Spinal cord (tissue), 9 donors: ENCODE measurements at regions not wholly inside any gene's neighbourhood (a gene's known extent, or its start where the extent isn't known, plus 50 kb on each side); places are given as distances from the start of the nearest gene placed in this dataset.

Experiments
- DNase-seq, 6 donors: peaks; one replicate each; pipeline versions ENCODE4 v3.0.0 to v3.0.0-alpha.2; 2013 to 2015; ENCODE audit warnings: low spot score in 6 of 6, low read depth in 4 of 6
- H3K27ac ChIP-seq: one replicate; pipeline ENCODE4 v1.5.1; 2013; ENCODE audit warnings: low read depth, low read length, control low read depth
- H3K27me3 ChIP-seq: one replicate; pipeline ENCODE4 v1.6.1; 2013; ENCODE audit warnings: low read length; ENCODE audit not compliant: control insufficient read depth, insufficient read depth
- H3K36me3 ChIP-seq: one replicate; pipeline ENCODE4 v1.6.1; 2013; ENCODE audit warnings: low read length; ENCODE audit not compliant: control insufficient read depth, insufficient read depth
- H3K4me1 ChIP-seq: one replicate; pipeline ENCODE4 v1.6.1; 2013; ENCODE audit warnings: low read length; ENCODE audit not compliant: control insufficient read depth, insufficient read depth
- H3K4me3 ChIP-seq: one replicate; pipeline ENCODE4 v1.5.1; 2013; ENCODE audit warnings: low read depth, low read length, control low read depth
- H3K9me3 ChIP-seq: one replicate; pipeline ENCODE4 v1.6.1; 2013; ENCODE audit warnings: low read length; ENCODE audit not compliant: control insufficient read depth, insufficient read depth
- WGBS: methylation state at CpG from one replicate; pipeline ENCODE4 v1.1.5; 2013; ENCODE audit warnings: missing lambda C conversion rate; ENCODE audit not compliant: insufficient coverage; 5-methylcytosine and 5-hydroxymethylcytosine counted together
- donor health status: healthy.

GRCh38 chr6:2557181-2557720 is 193.5 kb downstream of the MYLK4 start:
- no peak for DNase-seq
- no peaks in the 10 kb centered on the region for H3K9me3 ChIP-seq
- no peaks in the 10 kb centered on the region for H3K36me3 ChIP-seq
- H3K4me3 ChIP-seq: no peak overlapping the region
- peaks cover 16% of the 10 kb centered on the region for H3K4me1 ChIP-seq
- WGBS: 96% methylated on average over 5 of the region's 7 CpGs
- H3K27ac ChIP-seq: no peak overlapping the region
- no peaks in the 10 kb centered on the region for H3K27me3 ChIP-seq

GRCh38 chr6:2556761-2557160 is 194.0 kb downstream of the MYLK4 start:
- whole genome bisulfite sequencing: no CpG with 5 or more reads among the region's 5 CpGs
- no peaks in the 10 kb centered on the region for H3K36me3 ChIP-seq
- H3K4me1 ChIP-seq: peaks cover 16% of the 10 kb centered on the region
- no peaks in the 10 kb centered on the region for H3K27me3 ChIP-seq
- H3K9me3 ChIP-seq: no peaks in the 10 kb centered on the region
- H3K27ac ChIP-seq: no peak overlapping the region
- H3K4me3 ChIP-seq: no peak overlapping the region
- DNase-seq: no peak

GRCh38 chr6:2554651-2555260 is 196.0 kb downstream of the MYLK4 start:
- Histone ChIP-seq H3K4me1 (peaks cover 7% of the 10 kb centered on the region), H3K27me3 (no peaks in the 10 kb centered on the region), H3K27ac (no peak overlapping the region), H3K4me3 (no peak overlapping the region), H3K9me3 (no peaks in the 10 kb centered on the region), H3K36me3 (no peaks in the 10 kb centered on the region)
- DNase-seq: no peak
- 100% methylated on average over 1 of the region's 4 CpGs for WGBS

GRCh38 chr6:2552526-2553154 is 198.1 kb downstream of the MYLK4 start:
- no peak for DNase-seq

DNA sequence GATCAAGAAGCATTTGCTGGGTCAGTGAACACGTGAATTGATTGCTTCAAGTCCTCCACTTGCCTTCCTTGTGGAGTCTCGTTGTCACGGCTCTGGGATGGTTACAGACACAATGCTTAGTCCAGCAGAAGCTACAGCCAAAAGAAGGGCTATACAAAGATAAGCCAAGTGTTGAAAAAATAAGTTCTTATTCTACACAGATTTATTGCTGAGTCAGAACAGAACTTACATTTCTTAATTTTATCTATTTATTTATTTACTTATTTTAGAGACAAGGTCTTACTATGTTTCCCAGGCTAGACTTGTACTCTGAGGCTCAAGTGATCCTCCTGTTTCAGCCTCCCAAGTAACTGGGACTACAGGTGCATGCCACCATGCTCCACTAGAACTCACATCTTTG is 199.0 kb downstream of the MYLK4 start:
- WGBS: 90% methylated on average over 2 of the region's 3 CpGs

More at GRCh38 chr6:2552526-2553154, 198.1 kb downstream of the MYLK4 start:
- Histone ChIP-seq H3K4me1 (no peaks in the 10 kb centered on the region), H3K27ac (peak overlapping the region; percentile 61), H3K9me3 (no peaks in the 10 kb centered on the region), H3K4me3 (no peak overlapping the region), H3K27me3 (no peaks in the 10 kb centered on the region), H3K36me3 (no peaks in the 10 kb centered on the region)
- 81% methylated on average over 6 of the region's 10 CpGs for WGBS

DNA sequence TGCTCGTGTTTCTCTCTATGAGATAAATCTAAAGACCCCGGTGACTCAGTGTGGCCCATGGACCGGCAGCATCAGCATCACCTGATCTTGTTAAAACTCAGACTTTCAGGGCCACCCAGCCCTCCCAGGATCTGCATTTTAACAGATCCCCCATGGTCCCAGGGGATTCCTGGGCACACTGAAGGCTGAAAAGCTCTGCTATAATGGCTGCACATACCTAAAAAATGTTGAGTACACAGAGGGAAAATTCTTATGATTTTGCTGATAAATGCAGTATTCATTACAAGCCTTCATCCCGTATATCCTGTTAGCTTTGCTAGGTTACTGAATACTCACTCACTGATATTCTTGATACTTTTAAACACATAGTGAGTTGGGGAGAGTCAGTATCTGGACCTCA is 200.5 kb downstream of the MYLK4 start:
- Histone ChIP-seq H3K9me3 (no peaks in the 10 kb centered on the region), H3K27ac (no peak overlapping the region), H3K36me3 (no peaks in the 10 kb centered on the region), H3K4me3 (no peak overlapping the region), H3K4me1 (no peaks in the 10 kb centered on the region), H3K27me3 (no peaks in the 10 kb centered on the region)
- no peak for DNase-seq
- WGBS: 59% methylated on average over 3 of the region's 4 CpGs

More for the DNA sequence above, 199.0 kb downstream of the MYLK4 start:
- H3K9me3 ChIP-seq: no peaks in the 10 kb centered on the region
- H3K27me3 ChIP-seq: no peaks in the 10 kb centered on the region
- no peak for DNase-seq
- H3K4me3 ChIP-seq: no peak overlapping the region
- H3K4me1 ChIP-seq: no peaks in the 10 kb centered on the region
- H3K36me3 ChIP-seq: no peaks in the 10 kb centered on the region
- no peak overlapping the region for H3K27ac ChIP-seq

DNA sequence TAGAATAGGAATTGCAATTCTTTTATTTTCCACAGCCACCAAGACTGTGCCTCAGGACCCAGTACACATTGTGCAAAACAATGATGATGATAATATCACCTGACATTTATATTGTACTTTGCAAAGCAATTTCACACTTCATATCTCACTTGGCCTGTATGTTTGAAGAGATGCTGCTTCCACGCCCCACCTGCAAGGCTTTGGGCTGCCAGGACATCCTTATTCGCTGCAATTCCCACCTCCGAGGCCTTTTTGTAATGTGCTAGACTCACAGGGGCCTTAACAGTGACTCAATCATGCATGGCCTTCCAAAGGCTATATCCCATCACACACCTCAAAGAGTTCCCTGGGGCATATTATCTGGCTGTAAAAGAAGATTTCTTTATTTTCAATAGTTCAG is 200.9 kb downstream of the MYLK4 start:
- WGBS: 68% methylated on average over 3 of the region's 3 CpGs
- Histone ChIP-seq H3K4me3 (no peak overlapping the region), H3K4me1 (no peaks in the 10 kb centered on the region), H3K27ac (no peak overlapping the region), H3K9me3 (no peaks in the 10 kb centered on the region), H3K27me3 (no peaks in the 10 kb centered on the region), H3K36me3 (no peaks in the 10 kb centered on the region)
- DNase-seq: peak in 1 of 6 donors; percentile 60

DNA sequence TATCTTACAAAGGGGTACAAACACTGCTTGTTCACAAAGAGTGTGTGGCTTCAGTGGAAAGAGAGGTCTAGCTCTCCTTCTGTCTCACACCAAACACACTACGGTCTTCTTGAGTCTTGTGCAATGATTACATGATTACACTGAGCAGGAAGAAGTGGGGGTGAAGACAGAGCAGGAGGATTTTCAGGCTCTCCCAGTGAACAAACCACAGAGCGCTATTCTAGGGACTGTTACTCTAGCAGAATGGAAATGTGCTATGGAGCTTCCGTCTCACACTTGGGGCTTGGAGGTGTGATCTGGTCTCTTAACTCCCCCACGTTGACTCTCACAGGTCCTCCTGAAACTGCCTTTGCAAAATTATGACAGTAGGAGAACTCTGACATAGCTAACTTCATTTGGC is 203.4 kb downstream of the MYLK4 start:
- no peak for DNase-seq
- WGBS: 95% methylated on average over 3 of the region's 4 CpGs
- no peaks in the 10 kb centered on the region for H3K36me3 ChIP-seq

DNA sequence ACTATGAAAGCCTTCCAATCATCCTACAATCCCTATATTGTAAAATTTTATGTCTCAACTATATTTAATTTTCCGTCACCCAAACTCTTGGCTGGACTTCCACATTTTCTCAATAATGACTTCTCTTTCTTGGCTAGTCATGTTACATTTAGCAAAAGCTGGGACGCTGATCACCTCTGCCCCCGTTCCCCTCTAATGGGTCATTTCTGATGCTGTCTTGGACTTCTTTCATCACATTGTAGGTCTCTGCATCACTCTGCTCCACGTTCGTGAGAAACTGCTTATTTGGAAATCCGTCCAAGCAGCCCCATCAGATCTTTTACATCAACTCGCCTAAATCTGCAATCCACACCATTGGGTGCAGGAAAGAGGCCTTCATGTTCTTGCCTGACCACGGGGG is 203.8 kb downstream of the MYLK4 start:
- Histone ChIP-seq H3K27ac (no peak overlapping the region), H3K27me3 (no peaks in the 10 kb centered on the region), H3K9me3 (peaks cover 3% of the 10 kb centered on the region), H3K4me1 (no peaks in the 10 kb centered on the region), H3K4me3 (no peak overlapping the region), H3K36me3 (no peaks in the 10 kb centered on the region)
- no peak for DNase-seq
- WGBS: 88% methylated on average over 6 of the region's 8 CpGs

More for the DNA sequence above, 203.4 kb downstream of the MYLK4 start:
- H3K9me3 ChIP-seq: peaks cover 3% of the 10 kb centered on the region
- H3K27ac ChIP-seq: no peak overlapping the region
- H3K4me1 ChIP-seq: no peaks in the 10 kb centered on the region
- H3K27me3 ChIP-seq: no peaks in the 10 kb centered on the region
- H3K4me3 ChIP-seq: no peak overlapping the region
